PC-9 (cell line): ENCODE measurements at regions not wholly inside any gene's neighbourhood (a gene's known extent, or its start where the extent isn't known, plus 50 kb on each side); places are given as distances from the start of the nearest gene placed in this dataset.

ENCODE experiments used
- CTCF ChIP-seq: fragments of 200-600 bp; sonication (generic); conservative IDR thresholded peaks from 2 replicates; pipeline ENCODE4 v1.6.1; 2017; ENCODE audit warnings: mixed run types, antibody characterized with exemption, mild to moderate bottlenecking, moderate library complexity
- EZH2 ChIP-seq: fragments of 200-600 bp; sonication (generic); IDR thresholded peaks from 2 replicates; pipeline ENCODE4 v1.8.0; 2017; ENCODE audit warnings: antibody characterized with exemption, low read depth

- TF ChIP-seq EZH2, result no peak
- TF ChIP-seq CTCF, result no peak
Observed at GRCh38 chr14:56417173-56417572, 162.4 kb upstream of the TMEM260 start.
